ENCODE measurements at regions not wholly inside any gene's neighbourhood (a gene's known extent, or its start where the extent isn't known, plus 50 kb on each side); places are given as distances from the start of the nearest gene placed in this dataset.

DNA sequence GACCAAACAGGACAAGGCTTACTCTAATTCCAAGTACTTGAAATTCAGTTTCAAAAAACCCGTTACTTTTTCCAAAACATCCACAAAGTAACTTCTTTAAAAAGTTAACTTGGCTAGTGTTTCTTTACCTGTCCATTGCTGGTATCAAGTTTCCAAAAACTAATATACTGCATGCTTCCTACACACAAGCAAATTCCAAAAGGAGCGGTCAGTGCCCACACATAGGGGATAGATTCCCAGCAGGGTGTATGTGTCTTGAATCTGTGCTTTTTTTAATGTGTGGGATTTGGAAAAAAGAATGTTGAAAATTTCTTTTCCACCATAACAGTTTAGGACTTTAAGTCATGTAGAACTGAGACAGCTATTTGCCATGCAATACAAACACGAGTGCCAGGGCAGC, 367.8 kb upstream of the SOX9 start:
- H3K79me2 ChIP-seq (ENCODE audit: low read depth), result no peaks in the 10 kb centered on the region
- H3K36me3 ChIP-seq (ENCODE audit: low read depth), result no peaks in the 10 kb centered on the region
- intact Hi-C loops (cut with micrococcal nuclease; ENCODE audit: unreplicated experiment), result no loop called here
- H3K27me3 ChIP-seq (ENCODE audit: insufficient read depth, low read depth), result no peaks in the 10 kb centered on the region
- no peaks in the 10 kb centered on the region for H3F3A ChIP-seq (ENCODE audit: insufficient read depth, low read depth)
- no peak overlapping the region for H3K27ac ChIP-seq
- no peak overlapping the region for H3K4me3 ChIP-seq
- TF ChIP-seq, protein P1, sequence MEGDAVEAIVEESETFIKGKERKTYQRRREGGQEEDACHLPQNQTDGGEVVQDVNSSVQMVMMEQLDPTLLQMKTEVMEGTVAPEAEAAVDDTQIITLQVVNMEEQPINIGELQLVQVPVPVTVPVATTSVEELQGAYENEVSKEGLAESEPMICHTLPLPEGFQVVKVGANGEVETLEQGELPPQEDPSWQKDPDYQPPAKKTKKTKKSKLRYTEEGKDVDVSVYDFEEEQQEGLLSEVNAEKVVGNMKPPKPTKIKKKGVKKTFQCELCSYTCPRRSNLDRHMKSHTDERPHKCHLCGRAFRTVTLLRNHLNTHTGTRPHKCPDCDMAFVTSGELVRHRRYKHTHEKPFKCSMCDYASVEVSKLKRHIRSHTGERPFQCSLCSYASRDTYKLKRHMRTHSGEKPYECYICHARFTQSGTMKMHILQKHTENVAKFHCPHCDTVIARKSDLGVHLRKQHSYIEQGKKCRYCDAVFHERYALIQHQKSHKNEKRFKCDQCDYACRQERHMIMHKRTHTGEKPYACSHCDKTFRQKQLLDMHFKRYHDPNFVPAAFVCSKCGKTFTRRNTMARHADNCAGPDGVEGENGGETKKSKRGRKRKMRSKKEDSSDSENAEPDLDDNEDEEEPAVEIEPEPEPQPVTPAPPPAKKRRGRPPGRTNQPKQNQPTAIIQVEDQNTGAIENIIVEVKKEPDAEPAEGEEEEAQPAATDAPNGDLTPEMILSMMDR (conservative IDR thresholded peaks at IDR 0.05), result no peak
- TF ChIP-seq EZH2 (IDR thresholded peaks at IDR 0.05; ENCODE audit: low read depth), result no peak
- H2AFZ ChIP-seq, result no peak overlapping the region
- H3K9me3 ChIP-seq (ENCODE audit: insufficient read depth, low read depth), result no peaks in the 10 kb centered on the region
- CTCF ChIA-PET, result no interaction called here
- H3K9me2 ChIP-seq (ENCODE audit: insufficient read depth), result no peaks in the 10 kb centered on the region
- H3K4me1 ChIP-seq (replicated peaks; ENCODE audit: insufficient read depth), result no peaks in the 10 kb centered on the region
- no peaks in the 10 kb centered on the region for H4K20me1 ChIP-seq (ENCODE audit: insufficient read depth)
- DNase-seq, result no peak
- no TSS peak for BruUV-seq (replicated peaks)
- POLR2A ChIA-PET (ENCODE audit: unreplicated experiment), result no interaction called here
- no peak overlapping the region for H3K4me2 ChIP-seq

DNA sequence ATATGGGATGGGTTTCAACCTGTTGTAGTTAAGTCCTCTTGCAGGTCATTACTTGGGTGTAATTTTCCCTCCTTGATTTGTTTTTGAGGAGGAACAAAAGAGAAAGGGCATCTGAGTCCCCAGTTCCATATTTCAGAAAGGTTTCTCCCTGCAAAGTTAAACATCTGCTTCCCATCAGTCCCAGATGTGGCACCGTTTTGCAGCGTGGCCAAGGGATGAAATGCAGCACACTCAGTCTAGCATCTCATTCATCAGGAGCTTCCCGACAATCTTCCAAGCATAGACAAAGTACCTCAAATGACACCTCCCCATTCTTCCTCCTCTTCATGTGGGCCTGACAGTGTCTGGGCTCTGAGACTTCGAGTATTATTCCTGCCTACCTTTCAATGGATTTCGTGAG, 363.7 kb upstream of the SOX9 start:
- ChIA-PET CTCF (no interaction called here), POLR2A (ENCODE audit: unreplicated experiment) (no interaction called here)
- Histone ChIP-seq H3K4me2 (no peak overlapping the region), H3K79me2 (ENCODE audit: low read depth) (no peaks in the 10 kb centered on the region), H3K9me3 (ENCODE audit: insufficient read depth, low read depth) (peaks cover 11% of the 10 kb centered on the region), H3K4me3 (no peak overlapping the region), H2AFZ (no peak overlapping the region), H4K20me1 (ENCODE audit: insufficient read depth) (no peaks in the 10 kb centered on the region), H3K9me2 (ENCODE audit: insufficient read depth) (no peaks in the 10 kb centered on the region), H3K27ac (no peak overlapping the region), H3F3A (ENCODE audit: insufficient read depth, low read depth) (0 out of 2 replicates have a peak, but pooled peaks cover 6% of the 10 kb centered on the region), H3K4me1 (replicated peaks; ENCODE audit: insufficient read depth) (no peaks in the 10 kb centered on the region; the same call in 1 of the 2 replicates), H3K27me3 (ENCODE audit: insufficient read depth, low read depth) (no peaks in the 10 kb centered on the region), H3K36me3 (ENCODE audit: low read depth) (no peaks in the 10 kb centered on the region)
- intact Hi-C loops (cut with micrococcal nuclease; ENCODE audit: unreplicated experiment), result no loop called here
- no peak for DNase-seq
- no TSS peak for BruUV-seq (replicated peaks)
- TF ChIP-seq, protein P1 (conservative IDR thresholded peaks at IDR 0.05), result no peak
- no peak for TF ChIP-seq EZH2 (IDR thresholded peaks at IDR 0.05; ENCODE audit: low read depth)

DNA sequence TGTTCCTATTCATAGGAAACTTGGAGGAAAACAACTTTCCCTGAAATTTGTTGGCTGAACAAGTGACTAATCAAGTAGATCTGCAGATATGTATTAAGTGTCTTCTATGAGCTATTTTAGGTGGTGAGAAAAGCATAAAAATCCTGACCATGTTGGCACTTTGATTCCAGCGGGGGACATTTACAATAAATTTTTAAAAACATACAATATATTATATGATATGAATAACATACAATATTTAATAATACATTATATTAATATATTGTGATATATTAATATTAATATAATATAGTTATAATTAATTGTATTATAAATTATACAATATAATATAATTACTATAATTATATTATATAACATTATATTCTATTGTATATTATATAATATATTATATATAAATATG, 362.9 kb upstream of the SOX9 start:
- H2AFZ ChIP-seq, result no peak overlapping the region
- no peaks in the 10 kb centered on the region for H4K20me1 ChIP-seq (ENCODE audit: insufficient read depth)
- H3K27ac ChIP-seq, result no peak overlapping the region
- no TSS peak for BruUV-seq (replicated peaks)
- intact Hi-C loops (cut with micrococcal nuclease; ENCODE audit: unreplicated experiment), result no loop called here
- 0 out of 2 replicates have a peak, but pooled peaks cover 6% of the 10 kb centered on the region for H3F3A ChIP-seq (ENCODE audit: insufficient read depth, low read depth)
- no peak for TF ChIP-seq EZH2 (IDR thresholded peaks at IDR 0.05; ENCODE audit: low read depth)
- TF ChIP-seq, protein P1 (conservative IDR thresholded peaks at IDR 0.05), result no peak
- H3K9me2 ChIP-seq (ENCODE audit: insufficient read depth), result no peaks in the 10 kb centered on the region
- H3K79me2 ChIP-seq (ENCODE audit: low read depth), result no peaks in the 10 kb centered on the region
- ChIA-PET CTCF (no interaction called here), POLR2A (ENCODE audit: unreplicated experiment) (no interaction called here)
- no peaks in the 10 kb centered on the region for H3K36me3 ChIP-seq (ENCODE audit: low read depth)
- no peaks in the 10 kb centered on the region for H3K27me3 ChIP-seq (ENCODE audit: insufficient read depth, low read depth)
- no peaks in the 10 kb centered on the region; the same call in 1 of the 2 replicates for H3K4me1 ChIP-seq (replicated peaks; ENCODE audit: insufficient read depth)
- no peak for DNase-seq
- H3K4me3 ChIP-seq, result no peak overlapping the region
- H3K4me2 ChIP-seq, result no peak overlapping the region
- peaks cover 11% of the 10 kb centered on the region for H3K9me3 ChIP-seq (ENCODE audit: insufficient read depth, low read depth)

Measured in PC-9 (cell line).